Panc1 (cell line): ENCODE measurements at regions not wholly inside any gene's neighbourhood (a gene's known extent, or its start where the extent isn't known, plus 50 kb on each side); places are given as distances from the start of the nearest gene placed in this dataset.
A peak's percentile ranks its signal among the peaks of the same experiment; 100 is the strongest.

Source experiments
- ATAC-seq: fragments of 200-7000 bp; cut with Tn5 transposase; 2 replicates; pipeline ENCODE4 v1.9.1; 2020; ENCODE audit warnings: mild to moderate bottlenecking, moderate library complexity
- BruUV-seq: library from RNA; stranded (reverse); fragments of 400-500 nt; replicated peaks from 2 replicates; lab custom pipeline; 2021; lab: Mats Ljungman, UMichigan
- CTCF ChIA-PET: fragments of 300-600 bp; sonication (Branson Sonifier 250); formaldehyde crosslinking; loops from one replicate; lab custom pipeline; 2022; ENCODE audit warnings: antibody characterized with exemption; lab: Charles Lee
- POLR2A ChIA-PET: fragments of 300-600 bp; sonication (Branson Sonifier 250); formaldehyde crosslinking; loops from one replicate; lab custom pipeline; 2022; ENCODE audit warnings: antibody characterized with exemption; lab: Charles Lee
- DNase-seq: peaks from one replicate; pipeline ENCODE4 v3.0.0-alpha.2; 2010; ENCODE audit warnings: low read depth, low spot score
- H3K27ac ChIP-seq: 2 replicates; pipeline ENCODE4 v1.5.1; 2011; ENCODE audit warnings: mild to moderate bottlenecking, low read length, inconsistent platforms
- H3K27me3 ChIP-seq: fragments of 200-500 bp; sonication (Bioruptor generic); 2 replicates; pipeline ENCODE4 v1.6.0; 2014; ENCODE audit warnings: low read length, inconsistent platforms; ENCODE audit not compliant: control insufficient read depth, insufficient read depth
- H3K36me3 ChIP-seq: fragments of 200-500 bp; sonication (Bioruptor generic); 2 replicates; pipeline ENCODE4 v1.5.1; 2014; ENCODE audit warnings: inconsistent platforms, mild to moderate bottlenecking, low read length, moderate library complexity; ENCODE audit not compliant: control insufficient read depth, insufficient read depth
- H3K4me1 ChIP-seq: 2 replicates; pipeline ENCODE4 v1.5.1; 2011; ENCODE audit warnings: inconsistent platforms, mild to moderate bottlenecking, low read length, moderate library complexity; ENCODE audit not compliant: control insufficient read depth, insufficient read depth
- H3K4me3 ChIP-seq, 2 experiments: 2 replicates each; pipeline ENCODE4 v1.5.1; 2011 to 2012; ENCODE audit warnings: low read depth in 2 of 2, low read length in 2 of 2, mild to moderate bottlenecking in 2 of 2, inconsistent platforms in 1 of 2, moderate library complexity in 1 of 2
- H3K9me3 ChIP-seq: fragments of 200-500 bp; sonication (Bioruptor generic); 2 replicates; pipeline ENCODE4 v1.5.1; 2014; ENCODE audit warnings: low read depth, mild to moderate bottlenecking, inconsistent platforms, low read length, moderate library complexity; ENCODE audit not compliant: control insufficient read depth, insufficient read depth
- POLR2AphosphoS5 ChIP-seq: IDR thresholded peaks from 2 replicates; pipeline ENCODE4 v1.6.1; 2012; ENCODE audit warnings: mild to moderate bottlenecking, low read depth, low read length, moderate library complexity
- SIN3A ChIP-seq: IDR thresholded peaks from 2 replicates; pipeline ENCODE4 v1.6.1; 2012; ENCODE audit warnings: low read depth, mild to moderate bottlenecking, low read length, moderate library complexity, borderline replicate concordance; ENCODE audit not compliant: insufficient read depth
- TCF7L2 ChIP-seq: IDR thresholded peaks from 2 replicates; pipeline ENCODE4 v1.6.1; 2011; ENCODE audit warnings: mild to moderate bottlenecking, low read depth, low read length, inconsistent platforms
- in situ Hi-C: cut with HindIII; loops from 2 replicates; pipeline ENCODE4 v1.10.0; 2016; ENCODE audit warnings: low sequenced_read_pairs, low pct_unique_long_range_greater_than_20kb
- intact Hi-C: fragments of 100-400 bp; cut with micrococcal nuclease; formaldehyde crosslinking; loops from one replicate; pipeline ENCODE4 v1.10.0; 2022; ENCODE audit not compliant: unreplicated experiment
- TF ChIP-seq, protein P1 (sequence below), 2 experiments: IDR thresholded peaks; 2 replicates each; pipeline ENCODE4 v1.6.1; 2011 to 2012; ENCODE audit warnings: low read depth in 2 of 2, control low read depth in 1 of 2, low read length in 1 of 2, mild to moderate bottlenecking in 1 of 2, moderate library complexity in 1 of 2; ENCODE audit not compliant: insufficient read depth in 1 of 2
- TF ChIP-seq, protein P2 (sequence below): fragments of 450-650 bp; IDR thresholded peaks from 2 replicates; pipeline ENCODE4 v1.5.1; 2017; ENCODE audit warnings: mild to moderate bottlenecking

GRCh38 chr1:10877894-10878293 lies 81.4 kb upstream of the CASZ1 start:
- DNase-seq, result no peak
- ChIA-PET POLR2A (no interaction called here), CTCF (interaction anchor here (1.0 kb wide), 1 partner anchor 185 kb away, joined by 3 read pairs; no protein-coding TSS in a partner anchor)
- BruUV-seq, result no TSS peak
- no peaks in the 10 kb centered on the region for H3K27me3 ChIP-seq
- no peak for ATAC-seq
- no peaks in the 10 kb centered on the region for H3K36me3 ChIP-seq
- intact Hi-C loops, result no loop called here
- no peak overlapping the region for H3K4me3 ChIP-seq
- no peak overlapping the region for H3K27ac ChIP-seq
- no peaks in the 10 kb centered on the region for H3K4me1 ChIP-seq
- no peak for TF ChIP-seq POLR2AphosphoS5
- TF ChIP-seq, protein P1, sequence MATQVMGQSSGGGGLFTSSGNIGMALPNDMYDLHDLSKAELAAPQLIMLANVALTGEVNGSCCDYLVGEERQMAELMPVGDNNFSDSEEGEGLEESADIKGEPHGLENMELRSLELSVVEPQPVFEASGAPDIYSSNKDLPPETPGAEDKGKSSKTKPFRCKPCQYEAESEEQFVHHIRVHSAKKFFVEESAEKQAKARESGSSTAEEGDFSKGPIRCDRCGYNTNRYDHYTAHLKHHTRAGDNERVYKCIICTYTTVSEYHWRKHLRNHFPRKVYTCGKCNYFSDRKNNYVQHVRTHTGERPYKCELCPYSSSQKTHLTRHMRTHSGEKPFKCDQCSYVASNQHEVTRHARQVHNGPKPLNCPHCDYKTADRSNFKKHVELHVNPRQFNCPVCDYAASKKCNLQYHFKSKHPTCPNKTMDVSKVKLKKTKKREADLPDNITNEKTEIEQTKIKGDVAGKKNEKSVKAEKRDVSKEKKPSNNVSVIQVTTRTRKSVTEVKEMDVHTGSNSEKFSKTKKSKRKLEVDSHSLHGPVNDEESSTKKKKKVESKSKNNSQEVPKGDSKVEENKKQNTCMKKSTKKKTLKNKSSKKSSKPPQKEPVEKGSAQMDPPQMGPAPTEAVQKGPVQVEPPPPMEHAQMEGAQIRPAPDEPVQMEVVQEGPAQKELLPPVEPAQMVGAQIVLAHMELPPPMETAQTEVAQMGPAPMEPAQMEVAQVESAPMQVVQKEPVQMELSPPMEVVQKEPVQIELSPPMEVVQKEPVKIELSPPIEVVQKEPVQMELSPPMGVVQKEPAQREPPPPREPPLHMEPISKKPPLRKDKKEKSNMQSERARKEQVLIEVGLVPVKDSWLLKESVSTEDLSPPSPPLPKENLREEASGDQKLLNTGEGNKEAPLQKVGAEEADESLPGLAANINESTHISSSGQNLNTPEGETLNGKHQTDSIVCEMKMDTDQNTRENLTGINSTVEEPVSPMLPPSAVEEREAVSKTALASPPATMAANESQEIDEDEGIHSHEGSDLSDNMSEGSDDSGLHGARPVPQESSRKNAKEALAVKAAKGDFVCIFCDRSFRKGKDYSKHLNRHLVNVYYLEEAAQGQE (IDR thresholded peaks at IDR 0.05; ENCODE audit: insufficient read depth in 1 of 2, low read depth in 2 of 2, low read length in 1 of 2), result no peak
- TF ChIP-seq TCF7L2, result no peak
- TF ChIP-seq SIN3A, result no peak
- TF ChIP-seq, protein P2, sequence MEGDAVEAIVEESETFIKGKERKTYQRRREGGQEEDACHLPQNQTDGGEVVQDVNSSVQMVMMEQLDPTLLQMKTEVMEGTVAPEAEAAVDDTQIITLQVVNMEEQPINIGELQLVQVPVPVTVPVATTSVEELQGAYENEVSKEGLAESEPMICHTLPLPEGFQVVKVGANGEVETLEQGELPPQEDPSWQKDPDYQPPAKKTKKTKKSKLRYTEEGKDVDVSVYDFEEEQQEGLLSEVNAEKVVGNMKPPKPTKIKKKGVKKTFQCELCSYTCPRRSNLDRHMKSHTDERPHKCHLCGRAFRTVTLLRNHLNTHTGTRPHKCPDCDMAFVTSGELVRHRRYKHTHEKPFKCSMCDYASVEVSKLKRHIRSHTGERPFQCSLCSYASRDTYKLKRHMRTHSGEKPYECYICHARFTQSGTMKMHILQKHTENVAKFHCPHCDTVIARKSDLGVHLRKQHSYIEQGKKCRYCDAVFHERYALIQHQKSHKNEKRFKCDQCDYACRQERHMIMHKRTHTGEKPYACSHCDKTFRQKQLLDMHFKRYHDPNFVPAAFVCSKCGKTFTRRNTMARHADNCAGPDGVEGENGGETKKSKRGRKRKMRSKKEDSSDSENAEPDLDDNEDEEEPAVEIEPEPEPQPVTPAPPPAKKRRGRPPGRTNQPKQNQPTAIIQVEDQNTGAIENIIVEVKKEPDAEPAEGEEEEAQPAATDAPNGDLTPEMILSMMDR, result no peak
- H3K9me3 ChIP-seq, result no peaks in the 10 kb centered on the region
- in situ Hi-C loops, result no loop called here

DNA sequence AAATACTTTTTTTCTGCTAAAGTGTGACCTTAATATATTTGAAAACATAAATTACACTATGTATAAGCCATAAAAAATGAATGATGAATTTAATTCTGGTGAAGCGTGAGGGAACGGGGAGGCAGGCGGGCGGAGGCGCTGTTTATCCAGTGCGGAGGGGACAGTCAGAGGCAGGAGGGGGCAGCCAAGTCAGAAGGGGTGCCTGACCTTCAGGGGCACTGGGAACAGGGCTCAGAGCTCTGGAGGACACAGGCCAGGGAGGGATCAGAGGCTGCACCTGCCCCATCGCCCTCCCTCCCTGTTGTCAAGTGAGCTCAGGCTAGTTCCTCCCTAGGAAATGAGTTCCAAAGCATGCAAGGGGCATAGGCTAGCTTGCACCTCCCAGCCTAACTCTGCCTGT lies 82.0 kb upstream of the CASZ1 start:
- TF ChIP-seq SIN3A, result no peak
- TF ChIP-seq, protein P2, result no peak
- ChIA-PET CTCF (interaction anchor here (1.0 kb wide), 1 partner anchor 185 kb away, joined by 3 read pairs; no protein-coding TSS in a partner anchor), POLR2A (interaction anchor here (0.7 kb wide), 1 partner anchor 257 kb away, joined by 4 read pairs; no protein-coding TSS in a partner anchor)
- ATAC-seq (0 out of 2 replicates have a peak, but pooled peaks have one; percentile 44), DNase-seq (no peak)
- Histone ChIP-seq H3K9me3 (no peaks in the 10 kb centered on the region), H3K4me1 (no peaks in the 10 kb centered on the region), H3K4me3 (no peak overlapping the region), H3K27ac (no peak overlapping the region), H3K27me3 (no peaks in the 10 kb centered on the region), H3K36me3 (no peaks in the 10 kb centered on the region)
- in situ Hi-C loops, result no loop called here
- intact Hi-C loops, result no loop called here
- no TSS peak for BruUV-seq
